CD4-positive, alpha-beta T cell (primary cell): ENCODE measurements at regions not wholly inside any gene's neighbourhood (a gene's known extent, or its start where the extent isn't known, plus 50 kb on each side); places are given as distances from the start of the nearest gene placed in this dataset.

ENCODE experiments used
- ATAC-seq: fragments of 200-7000 bp; cut with Tn5 transposase; one replicate; pipeline ENCODE4 v1.10.0; 2022; ENCODE audit warnings: mild to moderate bottlenecking; ENCODE audit not compliant: poor library complexity
- CTCF ChIA-PET: fragments of 350-600 bp; sonication (Branson Sonifier 250); formaldehyde crosslinking; loops from one replicate; lab custom pipeline; 2021; ENCODE audit warnings: antibody characterized with exemption, inconsistent platforms; lab: Charles Lee
- POLR2A ChIA-PET: fragments of 350-600 bp; sonication (Branson Sonifier 250); formaldehyde crosslinking; loops from one replicate; lab custom pipeline; 2021; ENCODE audit warnings: antibody characterized with exemption, inconsistent platforms; lab: Charles Lee
- DNase-seq, 14 experiments: peaks; one replicate each; pipeline ENCODE4 v3.0.0-alpha.2; 2013 to 2020; ENCODE audit warnings: mixed read lengths in 2 of 14
- H3K27ac ChIP-seq, 2 donors: one replicate each; pipeline versions ENCODE4 v1.5.1 to v1.7.0; 2013; ENCODE audit warnings: low read length in 2 of 2, low read depth in 1 of 2, mild to moderate bottlenecking in 1 of 2
- H3K27me3 ChIP-seq, 2 experiments: 1 replicate in 1 of 2; 2 replicates in 1 of 2; pipeline versions ENCODE4 v1.6.1 to v1.7.0; 2013; ENCODE audit warnings: low read length in 2 of 2, control low read depth in 1 of 2, mild to moderate bottlenecking in 1 of 2, moderate library complexity in 1 of 2; ENCODE audit not compliant: insufficient read depth in 2 of 2, control insufficient read depth in 1 of 2
- H3K36me3 ChIP-seq: one replicate; pipeline ENCODE4 v1.6.1; 2013; ENCODE audit warnings: low read length, control low read depth; ENCODE audit not compliant: insufficient read depth
- H3K4me1 ChIP-seq: one replicate; pipeline ENCODE4 v1.6.1; 2013; ENCODE audit warnings: low read length, control low read depth; ENCODE audit not compliant: insufficient read depth
- H3K4me3 ChIP-seq: one replicate; pipeline ENCODE4 v1.5.1; 2013; ENCODE audit warnings: mild to moderate bottlenecking, low read length, moderate library complexity
- H3K9me3 ChIP-seq, 2 experiments: 1 replicate in 1 of 2; 2 replicates in 1 of 2; pipeline versions ENCODE4 v1.6.1 to v1.7.0; 2013; ENCODE audit warnings: low read length in 2 of 2, mild to moderate bottlenecking in 2 of 2, control low read depth in 1 of 2, moderate library complexity in 1 of 2; ENCODE audit not compliant: control insufficient read depth in 1 of 2, insufficient read depth in 1 of 2
- H3K27ac Mint-ChIP-seq: one replicate; pipeline ENCODE4 v1.8.0; 2020; ENCODE audit warnings: mixed read lengths
- H3K27me3 Mint-ChIP-seq: one replicate; pipeline ENCODE4 v1.8.0; 2021; ENCODE audit warnings: mixed read lengths
- H3K36me3 Mint-ChIP-seq: one replicate; pipeline ENCODE4 v1.8.0; 2021; ENCODE audit warnings: low read depth, mixed read lengths
- H3K4me1 Mint-ChIP-seq: one replicate; pipeline ENCODE4 v1.8.0; 2021; ENCODE audit warnings: low read depth, mixed read lengths
- H3K4me3 Mint-ChIP-seq: one replicate; pipeline ENCODE4 v1.8.0; 2020; ENCODE audit warnings: mild to moderate bottlenecking, mixed read lengths
- H3K9me3 Mint-ChIP-seq: one replicate; pipeline ENCODE4 v1.8.0; 2020; ENCODE audit warnings: mixed read lengths
- intact Hi-C, 2 experiments: fragments of 100-400 bp; cut with DNase I in 1 of 2; cut with micrococcal nuclease in 1 of 2; formaldehyde crosslinking; loops; one replicate each; pipeline versions ENCODE4 v1.15.1 to v1.9.0; 2023 to 2025; cut with DNase I, micrococcal nuclease
- TF ChIP-seq, protein P1 (sequence below): fragments of 200-600 bp; IDR thresholded peaks from one replicate; pipeline ENCODE4 v1.8.0; 2022; ENCODE audit warnings: antibody characterized with exemption, mild to moderate bottlenecking

DNA sequence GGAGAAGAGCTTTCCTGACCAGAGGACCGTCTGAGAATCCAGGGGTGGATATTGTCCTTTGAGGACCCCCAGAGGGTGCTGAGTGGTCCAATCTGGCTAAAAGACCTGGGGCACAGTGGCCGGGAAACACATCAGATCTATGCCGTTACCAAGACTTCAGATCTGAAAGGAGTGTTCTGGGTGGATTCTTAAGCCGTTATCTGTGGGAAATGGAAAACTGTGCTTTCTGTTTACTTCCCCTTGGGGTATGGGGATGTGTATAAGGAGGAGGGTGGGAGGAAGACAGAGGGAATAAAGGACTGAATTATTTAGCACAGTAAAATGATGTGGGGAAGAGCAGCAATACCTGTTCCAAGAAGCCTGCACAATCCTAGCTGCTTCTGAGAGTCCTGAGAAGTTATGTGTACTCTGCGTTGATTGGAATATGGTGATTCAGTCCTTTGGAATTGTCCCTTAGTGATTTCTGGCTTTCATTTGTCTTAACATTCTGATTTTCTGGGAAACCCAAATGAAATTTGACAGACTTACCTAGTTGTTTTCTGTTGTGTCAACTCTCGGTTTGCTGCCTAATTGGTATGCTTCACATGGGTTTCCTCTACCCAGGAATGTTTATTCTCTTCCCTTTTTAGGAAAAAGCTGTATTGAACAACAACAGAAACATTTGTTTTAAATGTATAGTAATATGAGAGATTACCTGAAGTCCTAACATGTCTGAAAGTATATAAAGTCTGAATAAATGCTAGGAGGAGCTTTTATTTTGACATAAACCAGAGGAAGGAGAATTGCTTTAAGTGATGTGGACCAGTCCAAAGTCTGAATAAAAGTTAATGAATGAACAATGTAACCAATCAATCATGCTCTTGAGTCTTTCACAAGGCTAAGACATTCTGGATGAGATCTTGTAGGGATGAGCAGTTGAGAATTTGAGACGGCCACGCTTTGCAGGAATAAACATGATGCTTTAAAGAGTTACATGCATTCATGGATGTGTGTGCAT is 427.1 kb upstream of the C2CD4B start:
- CTCF ChIA-PET = no interaction called here
- no peak for DNase-seq
- Histone ChIP-seq H3K4me3 (no peak overlapping the region), H3K9me3 (no peaks in the 10 kb centered on the region), H3K36me3 (no peaks in the 10 kb centered on the region), H3K27ac (no peak overlapping the region), H3K27me3 (peaks cover 2 to 15% of the 10 kb centered on the region in 2 experiments), H3K4me1 (no peaks in the 10 kb centered on the region)
- ATAC-seq = no peak
- Mint-ChIP-seq H3K9me3 (no peaks in the 10 kb centered on the region), H3K4me1 (no peaks in the 10 kb centered on the region), H3K36me3 (no peaks in the 10 kb centered on the region), H3K27me3 (peaks cover 40% of the 10 kb centered on the region), H3K4me3 (no peak overlapping the region), H3K27ac (no peak overlapping the region)
- intact Hi-C loops = no loop called here
- TF ChIP-seq, protein P1, sequence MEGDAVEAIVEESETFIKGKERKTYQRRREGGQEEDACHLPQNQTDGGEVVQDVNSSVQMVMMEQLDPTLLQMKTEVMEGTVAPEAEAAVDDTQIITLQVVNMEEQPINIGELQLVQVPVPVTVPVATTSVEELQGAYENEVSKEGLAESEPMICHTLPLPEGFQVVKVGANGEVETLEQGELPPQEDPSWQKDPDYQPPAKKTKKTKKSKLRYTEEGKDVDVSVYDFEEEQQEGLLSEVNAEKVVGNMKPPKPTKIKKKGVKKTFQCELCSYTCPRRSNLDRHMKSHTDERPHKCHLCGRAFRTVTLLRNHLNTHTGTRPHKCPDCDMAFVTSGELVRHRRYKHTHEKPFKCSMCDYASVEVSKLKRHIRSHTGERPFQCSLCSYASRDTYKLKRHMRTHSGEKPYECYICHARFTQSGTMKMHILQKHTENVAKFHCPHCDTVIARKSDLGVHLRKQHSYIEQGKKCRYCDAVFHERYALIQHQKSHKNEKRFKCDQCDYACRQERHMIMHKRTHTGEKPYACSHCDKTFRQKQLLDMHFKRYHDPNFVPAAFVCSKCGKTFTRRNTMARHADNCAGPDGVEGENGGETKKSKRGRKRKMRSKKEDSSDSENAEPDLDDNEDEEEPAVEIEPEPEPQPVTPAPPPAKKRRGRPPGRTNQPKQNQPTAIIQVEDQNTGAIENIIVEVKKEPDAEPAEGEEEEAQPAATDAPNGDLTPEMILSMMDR = no peak
- POLR2A ChIA-PET = no interaction called here

DNA sequence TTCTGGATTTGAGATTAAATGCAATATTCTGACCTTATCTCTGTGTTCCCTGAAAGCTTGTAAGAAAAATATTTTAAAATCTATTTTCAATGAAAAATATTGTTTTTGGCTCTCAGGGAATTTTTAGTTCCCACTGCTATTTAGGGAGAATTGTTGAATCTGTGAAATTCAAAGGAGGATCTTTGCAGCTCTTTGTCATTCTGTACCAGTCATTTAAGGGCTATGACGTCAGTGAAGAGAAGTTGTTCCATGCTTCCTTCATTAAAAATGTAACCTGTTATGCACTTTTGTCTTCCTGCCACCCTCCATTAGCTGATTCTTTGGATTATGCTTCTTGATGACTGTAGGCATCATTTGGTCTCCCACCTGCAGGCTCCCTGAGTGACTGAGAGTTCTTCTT is 427.8 kb upstream of the C2CD4B start:
- Mint-ChIP-seq H3K4me3 (no peak overlapping the region), H3K4me1 (no peaks in the 10 kb centered on the region), H3K27me3 (peaks cover 40% of the 10 kb centered on the region), H3K27ac (no peak overlapping the region), H3K9me3 (no peaks in the 10 kb centered on the region), H3K36me3 (no peaks in the 10 kb centered on the region)
- CTCF ChIA-PET = no interaction called here
- Histone ChIP-seq H3K36me3 (no peaks in the 10 kb centered on the region), H3K27ac (no peak overlapping the region), H3K9me3 (no peaks in the 10 kb centered on the region), H3K4me3 (no peak overlapping the region), H3K4me1 (no peaks in the 10 kb centered on the region), H3K27me3 (peaks cover 2 to 15% of the 10 kb centered on the region in 2 experiments)
- DNase-seq = no peak
- intact Hi-C loops = no loop called here
- ATAC-seq = no peak
- POLR2A ChIA-PET = no interaction called here
- TF ChIP-seq, protein P1 = no peak

- Histone ChIP-seq H3K9me3 (no peaks in the 10 kb centered on the region), H3K36me3 (no peaks in the 10 kb centered on the region), H3K27me3 (peaks cover 4 to 15% of the 10 kb centered on the region in 2 experiments), H3K4me1 (no peaks in the 10 kb centered on the region), H3K4me3 (no peak overlapping the region), H3K27ac (no peak overlapping the region)
- TF ChIP-seq, protein P1 = no peak
- ChIA-PET CTCF (no interaction called here), POLR2A (no interaction called here)
- Mint-ChIP-seq H3K27me3 (peaks cover 45% of the 10 kb centered on the region), H3K4me3 (no peak overlapping the region), H3K27ac (no peak overlapping the region), H3K36me3 (no peaks in the 10 kb centered on the region), H3K4me1 (no peaks in the 10 kb centered on the region), H3K9me3 (no peaks in the 10 kb centered on the region)
- ATAC-seq = no peak
- intact Hi-C loops = no loop called here
- DNase-seq = no peak
Observed at GRCh38 chr15:62593681-62594399, 428.8 kb upstream of the C2CD4B start.
